HPDE6-E6E7 (cell line): ENCODE measurements at regions not wholly inside any gene's neighbourhood (a gene's known extent, or its start where the extent isn't known, plus 50 kb on each side); places are given as distances from the start of the nearest gene placed in this dataset.

Experiments
- DNase-seq: peaks from one replicate; pipeline ENCODE4 v3.0.0; 2011; ENCODE audit warnings: missing footprints; ENCODE audit errors: extremely low spot score

GRCh38 chr6:15876406-15876805 is 213.6 kb upstream of the DTNBP1 start:
- DNase-seq: no peak

- DNase-seq: no peak
Observed at GRCh38 chr6:15875797-15876196, 213.0 kb upstream of the DTNBP1 start.

GRCh38 chr6:15874821-15875220 is 212.0 kb upstream of the DTNBP1 start:
- DNase-seq: no peak

DNA sequence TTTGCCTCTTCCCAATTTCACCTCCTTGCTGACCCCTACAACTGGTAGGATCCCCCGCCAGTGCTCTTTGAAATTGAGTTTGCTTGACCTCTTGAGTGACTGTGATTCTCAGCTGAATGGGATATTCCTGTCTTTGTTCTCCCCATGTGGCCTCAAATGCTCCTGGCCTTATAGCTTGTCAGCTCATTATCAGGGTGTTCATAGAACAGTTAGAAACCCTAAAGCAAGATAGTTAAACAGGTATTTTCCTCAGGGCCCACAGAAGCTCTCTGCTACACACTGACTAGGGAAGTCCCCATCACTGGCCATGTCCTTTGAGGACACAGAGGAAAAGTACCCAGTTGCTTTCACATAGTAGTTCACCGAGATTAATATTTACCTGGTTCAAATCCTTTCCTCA is 211.5 kb upstream of the DTNBP1 start:
- no peak for DNase-seq

GRCh38 chr6:15872241-15873103 is 209.6 kb upstream of the DTNBP1 start:
- DNase-seq: no peak

DNA sequence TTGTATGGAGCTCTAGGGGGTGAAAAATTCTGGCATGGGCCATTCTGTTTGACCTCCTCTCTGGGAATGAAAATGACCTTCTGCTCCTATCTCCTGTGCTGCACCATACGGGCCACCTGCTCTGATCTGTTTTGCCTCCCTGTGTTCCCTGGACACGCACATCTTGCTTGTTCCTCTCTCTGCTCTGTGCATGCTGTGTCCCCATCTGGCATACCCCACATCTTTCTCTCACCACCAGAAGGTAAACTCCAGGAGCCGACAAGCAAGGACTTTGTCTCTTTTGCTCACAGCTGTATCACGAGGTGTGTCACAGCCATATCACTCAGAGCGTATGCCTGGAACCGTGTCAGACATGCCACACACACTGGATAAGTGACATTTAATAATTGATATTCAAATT is 208.4 kb upstream of the DTNBP1 start:
- no peak for DNase-seq

DNA sequence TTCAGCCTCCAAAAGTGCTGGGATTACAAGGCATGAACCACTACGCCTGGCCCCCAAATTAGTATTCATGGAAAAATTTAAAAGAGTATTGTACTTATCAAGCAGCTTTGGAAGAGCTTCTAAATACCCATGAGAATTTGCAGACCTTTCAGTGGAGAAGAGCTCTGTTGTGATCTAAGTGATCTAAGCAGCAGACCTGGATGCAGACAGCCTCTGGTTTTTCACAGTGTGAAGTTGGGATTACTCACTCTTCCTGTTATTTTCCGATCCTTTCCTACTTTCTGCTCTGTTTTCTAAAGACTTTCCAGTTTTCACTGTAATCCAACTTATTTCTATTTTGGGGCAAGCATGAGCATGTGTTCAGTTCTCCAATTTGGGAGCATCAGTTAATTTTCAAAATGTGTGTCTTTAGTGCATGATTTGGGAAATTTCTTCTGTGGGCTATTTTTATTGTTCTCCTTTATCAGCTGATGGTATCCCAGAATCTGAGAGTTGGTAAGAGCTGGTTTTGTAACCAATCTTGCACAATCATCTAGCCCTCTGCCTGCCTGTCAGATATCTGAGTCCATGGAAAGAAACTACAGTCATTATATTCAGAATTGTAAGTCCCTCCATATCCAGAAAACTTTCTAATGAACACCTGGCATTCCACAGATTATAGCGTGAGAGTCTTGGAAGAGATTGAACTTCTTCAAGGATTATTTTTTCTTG is 207.7 kb upstream of the DTNBP1 start:
- no peak for DNase-seq

- no peak for DNase-seq
Observed at GRCh38 chr6:15864708-15865062, 201.9 kb upstream of the DTNBP1 start.

GRCh38 chr6:15864038-15864707 is 201.3 kb upstream of the DTNBP1 start:
- DNase-seq: no peak

- DNase-seq: no peak
Observed at GRCh38 chr6:15862810-15863209, 200.0 kb upstream of the DTNBP1 start.

GRCh38 chr6:15861486-15861885 is 198.7 kb upstream of the DTNBP1 start:
- DNase-seq: no peak

DNA sequence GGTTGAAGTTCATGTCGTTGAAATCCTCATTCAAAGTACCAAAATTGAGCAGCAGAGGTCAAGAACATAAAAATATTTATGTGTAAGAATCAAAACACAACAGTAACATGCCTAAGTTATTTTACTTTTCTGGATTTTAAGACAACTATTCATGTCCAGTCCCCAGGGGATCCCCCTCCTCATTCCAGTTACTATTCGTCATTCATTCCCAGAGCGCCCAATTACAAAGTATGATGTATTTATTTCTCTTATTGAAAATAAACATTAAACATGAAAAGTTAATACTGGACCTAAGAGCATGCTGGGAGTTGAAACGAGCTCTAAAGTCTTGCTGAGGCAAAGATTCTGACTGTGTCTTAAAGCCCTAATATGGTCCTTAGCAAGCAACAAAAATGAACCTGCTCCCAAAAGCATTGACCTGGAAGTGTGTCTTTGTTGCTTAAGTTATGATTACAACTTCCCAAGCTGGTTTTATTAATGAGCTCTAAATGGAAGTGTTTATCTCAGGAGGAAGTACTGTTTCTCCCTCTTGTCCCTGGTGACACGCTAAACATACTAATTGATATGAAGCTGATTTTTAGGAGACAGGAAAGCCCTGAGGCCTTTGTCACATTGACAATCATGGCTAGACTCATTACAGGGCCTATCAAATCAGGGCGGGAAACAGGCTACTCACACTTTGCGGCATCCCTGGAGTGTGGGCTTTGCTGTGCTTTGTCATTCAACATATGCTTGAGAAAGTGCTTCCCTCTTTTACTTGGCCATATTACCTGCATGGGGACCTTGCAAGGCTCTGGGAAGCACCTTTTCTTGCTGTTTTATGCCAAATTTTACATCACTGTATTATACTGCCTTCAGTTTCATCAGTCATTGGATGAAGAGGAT is 192.2 kb upstream of the DTNBP1 start:
- DNase-seq: no peak

DNA sequence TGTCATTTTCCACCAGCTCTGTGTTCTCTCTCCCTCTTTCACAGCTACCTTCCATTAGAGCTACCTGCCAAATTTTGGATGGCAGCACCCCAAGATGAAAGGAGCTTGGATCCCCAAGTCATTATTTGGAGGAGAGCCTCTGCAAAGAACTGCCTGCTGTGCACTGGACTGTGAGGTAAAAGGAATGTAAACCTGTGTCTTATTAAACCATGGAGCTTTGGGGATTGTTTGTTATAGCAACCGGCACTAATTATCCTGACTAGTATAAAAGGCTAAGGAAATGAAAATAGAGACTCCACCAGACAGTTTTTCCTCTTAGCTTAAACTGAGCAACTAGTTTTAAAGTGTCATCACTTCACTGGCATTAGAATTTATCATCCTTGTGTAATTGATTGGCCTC is 191.6 kb upstream of the DTNBP1 start:
- no peak for DNase-seq

GRCh38 chr6:15853259-15853658 is 190.4 kb upstream of the DTNBP1 start:
- DNase-seq: no peak

GRCh38 chr6:15852289-15852688 is 189.5 kb upstream of the DTNBP1 start:
- no peak for DNase-seq

- no peak for DNase-seq
Observed at GRCh38 chr6:15849395-15849794, 186.6 kb upstream of the DTNBP1 start.

DNA sequence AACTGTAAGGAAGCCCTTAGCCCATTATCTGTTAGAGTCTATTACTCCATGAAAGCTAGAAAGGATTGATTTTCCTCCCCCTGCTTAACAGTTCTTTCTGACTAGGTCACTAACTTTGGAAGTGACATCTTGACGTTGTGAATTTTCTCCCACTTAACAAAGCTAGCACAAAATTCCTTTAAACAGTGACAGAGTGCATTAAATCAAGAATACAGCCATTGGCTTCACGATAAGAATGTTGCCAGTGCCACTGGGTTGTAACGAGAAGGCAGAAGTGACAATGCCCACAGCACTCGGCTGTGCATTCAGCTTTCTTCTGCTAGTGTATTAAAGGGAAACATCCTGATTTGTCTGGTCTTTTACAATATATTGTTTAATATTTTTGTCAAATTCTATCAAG is 182.7 kb upstream of the DTNBP1 start:
- no peak for DNase-seq

- no peak for DNase-seq
Observed at GRCh38 chr6:15843764-15844163, 180.9 kb upstream of the DTNBP1 start.

- DNase-seq: no peak
Observed at GRCh38 chr6:15843226-15843625, 180.4 kb upstream of the DTNBP1 start.

GRCh38 chr6:15842727-15843117 is 179.9 kb upstream of the DTNBP1 start:
- DNase-seq: no peak

DNA sequence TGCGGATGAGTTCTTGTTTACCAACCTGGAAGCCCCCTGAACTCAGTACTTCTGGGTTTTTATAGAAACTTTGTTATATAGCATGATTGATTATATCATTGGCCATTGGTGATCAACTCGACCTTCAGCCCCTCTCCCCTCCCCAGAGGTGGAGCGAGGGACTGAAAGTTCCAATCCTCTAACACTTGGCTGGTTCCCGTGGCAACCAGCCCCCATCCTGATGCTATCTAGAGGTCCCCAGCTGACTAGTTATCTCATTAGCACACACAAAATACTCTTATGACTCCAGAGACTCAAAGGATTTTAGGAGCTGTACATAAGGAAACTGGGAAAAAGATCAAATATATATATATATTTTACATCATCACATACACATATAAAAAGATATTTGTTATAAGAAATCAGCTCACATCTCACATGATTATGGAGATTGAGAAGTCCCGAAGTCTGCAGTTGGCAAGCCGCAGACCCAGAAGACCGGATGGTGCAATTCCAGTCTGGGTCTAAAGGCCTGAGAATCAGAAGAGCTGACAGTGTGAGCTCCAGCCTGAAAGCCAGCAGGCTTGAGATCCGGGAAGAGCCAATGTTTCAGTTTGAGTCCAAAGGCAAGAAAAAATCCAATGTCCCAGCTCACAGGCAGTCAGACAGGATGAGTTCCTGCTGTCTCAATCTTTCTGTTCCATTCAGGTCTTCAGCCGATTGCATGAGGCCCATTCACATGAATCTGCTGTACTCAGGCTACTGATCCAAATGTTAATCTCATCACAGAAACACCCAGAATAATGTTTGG is 179.3 kb upstream of the DTNBP1 start:
- no peak for DNase-seq
